ENCODE measurements at regions not wholly inside any gene's neighbourhood (a gene's known extent, or its start where the extent isn't known, plus 50 kb on each side); places are given as distances from the start of the nearest gene placed in this dataset.
A peak's percentile ranks its signal among the peaks of the same experiment; 100 is the strongest.

GRCh38 chr6:43900560-43900915 lies 130.5 kb downstream of the VEGFA start:
- no peaks in the 10 kb centered on the region for H3K27me3 ChIP-seq (ENCODE audit: control insufficient read depth, insufficient read depth, low read length)
- H3K36me3 ChIP-seq (ENCODE audit: control insufficient read depth, insufficient read depth, low read length), result no peaks in the 10 kb centered on the region
- no peak for ATAC-seq
- H3K4me3 ChIP-seq (ENCODE audit: low read depth in 2 of 2, low read length in 2 of 2), result no peak overlapping the region
- POLR2A ChIA-PET, result interaction anchor here (0.6 kb wide), 1 partner anchor 29 kb away, joined by 3 read pairs; no protein-coding TSS in a partner anchor
- in situ Hi-C loops (cut with HindIII; ENCODE audit: low pct_unique_long_range_greater_than_20kb, low sequenced_read_pairs) (no loop called here), intact Hi-C loops (cut with micrococcal nuclease; ENCODE audit: unreplicated experiment) (no loop called here)
- H3K27ac ChIP-seq (ENCODE audit: low read length), result peak overlapping the region; percentile 7; the same call in 1 of the 2 replicates
- no peaks in the 10 kb centered on the region for H3K9me3 ChIP-seq (ENCODE audit: control insufficient read depth, insufficient read depth, low read depth, low read length)
- CTCF ChIA-PET, result no interaction called here
- no peak for DNase-seq (ENCODE audit: low read depth, low spot score)
- no peak for TF ChIP-seq TCF7L2 (IDR thresholded peaks at IDR 0.05; ENCODE audit: low read depth, low read length)
- TF ChIP-seq SIN3A (IDR thresholded peaks at IDR 0.05; ENCODE audit: borderline replicate concordance, insufficient read depth, low read depth, low read length), result no peak
- no peak for TF ChIP-seq REST (IDR thresholded peaks at IDR 0.05; ENCODE audit: insufficient read depth in 1 of 2, low read depth in 2 of 2, low read length in 1 of 2)
- TF ChIP-seq CTCF (IDR thresholded peaks at IDR 0.05), result no peak
- no peak for TF ChIP-seq POLR2AphosphoS5 (IDR thresholded peaks at IDR 0.05; ENCODE audit: low read depth, low read length)
- no peaks in the 10 kb centered on the region for H3K4me1 ChIP-seq (ENCODE audit: control insufficient read depth, insufficient read depth, low read length)
- BruUV-seq (replicated peaks), result no TSS peak

GRCh38 chr6:43899830-43900229 lies 129.8 kb downstream of the VEGFA start:
- intact Hi-C loops (cut with micrococcal nuclease; ENCODE audit: unreplicated experiment), result no loop called here
- no TSS peak for BruUV-seq (replicated peaks)

More at GRCh38 chr6:43899830-43900229, 129.8 kb downstream of the VEGFA start:
- TF ChIP-seq REST (IDR thresholded peaks at IDR 0.05; ENCODE audit: insufficient read depth in 1 of 2, low read depth in 2 of 2, low read length in 1 of 2) (no peak), TCF7L2 (IDR thresholded peaks at IDR 0.05; ENCODE audit: low read depth, low read length) (no peak), CTCF (IDR thresholded peaks at IDR 0.05) (no peak), POLR2AphosphoS5 (IDR thresholded peaks at IDR 0.05; ENCODE audit: low read depth, low read length) (no peak), SIN3A (IDR thresholded peaks at IDR 0.05; ENCODE audit: borderline replicate concordance, insufficient read depth, low read depth, low read length) (no peak)
- in situ Hi-C loops (cut with HindIII; ENCODE audit: low pct_unique_long_range_greater_than_20kb, low sequenced_read_pairs), result no loop called here
- ATAC-seq, result no peak
- no peak overlapping the region for H3K4me3 ChIP-seq (ENCODE audit: low read depth in 2 of 2, low read length in 2 of 2)
- no peak for DNase-seq (ENCODE audit: low read depth, low spot score)
- no peaks in the 10 kb centered on the region for H3K4me1 ChIP-seq (ENCODE audit: control insufficient read depth, insufficient read depth, low read length)
- H3K27me3 ChIP-seq (ENCODE audit: control insufficient read depth, insufficient read depth, low read length), result no peaks in the 10 kb centered on the region
- ChIA-PET POLR2A (no interaction called here), CTCF (no interaction called here)
- no peaks in the 10 kb centered on the region for H3K9me3 ChIP-seq (ENCODE audit: control insufficient read depth, insufficient read depth, low read depth, low read length)
- no peaks in the 10 kb centered on the region for H3K36me3 ChIP-seq (ENCODE audit: control insufficient read depth, insufficient read depth, low read length)
- H3K27ac ChIP-seq (ENCODE audit: low read length), result no peak overlapping the region; the same call in 1 of the 2 replicates

Measured in Panc1 (cell line).